Uterus (tissue), 3 donors: ENCODE measurements at regions not wholly inside any gene's neighbourhood (a gene's known extent, or its start where the extent isn't known, plus 50 kb on each side); places are given as distances from the start of the nearest gene placed in this dataset.

Experiments used
- DNase-seq, 2 donors: peaks; one replicate each; pipeline ENCODE4 v3.0.0-alpha.2; 2019 to 2020
- H3K27ac ChIP-seq, 2 donors: fragments of 200-600 bp; sonication (generic); 1 replicate in 1 of 2; 2 replicates in 1 of 2; pipeline ENCODE4 v1.5.1; 2016 to 2018
- H3K27me3 ChIP-seq, 2 donors: fragments of 200-600 bp; sonication (generic); one replicate each; pipeline ENCODE4 v1.5.1; 2018 to 2019; ENCODE audit warnings: control low read depth in 1 of 2
- H3K36me3 ChIP-seq, 2 donors: fragments of 200-600 bp; sonication (generic); one replicate each; pipeline ENCODE4 v1.5.1; 2019; ENCODE audit warnings: control low read depth in 1 of 2
- H3K4me1 ChIP-seq, 2 donors: fragments of 200-600 bp; sonication (generic); one replicate each; pipeline ENCODE4 v1.5.1; 2018 to 2019; ENCODE audit warnings: control low read depth in 1 of 2
- H3K4me3 ChIP-seq, 2 donors: fragments of 200-600 bp; sonication (generic); 1 replicate in 1 of 2; 2 replicates in 1 of 2; pipeline ENCODE4 v1.5.1; 2018 to 2019; ENCODE audit warnings: mild to moderate bottlenecking in 1 of 2
- H3K9me3 ChIP-seq, 2 donors: fragments of 200-600 bp; sonication (generic); one replicate each; pipeline ENCODE4 v1.5.1; 2019; ENCODE audit warnings: control low read depth in 1 of 2
- CTCF ChIP-seq, 4 experiments: fragments of 200-600 bp in 2 of 4; fragments of 450-650 bp in 2 of 4; sonication (generic) in 2 of 4; IDR thresholded peaks; one replicate each; pipeline ENCODE4 v1.5.1; 2016 to 2019; ENCODE audit warnings: antibody characterized with exemption in 4 of 4, mild to moderate bottlenecking in 2 of 4, moderate library complexity in 1 of 4
- POLR2A ChIP-seq, 2 donors: fragments of 450-650 bp; IDR thresholded peaks; one replicate each; pipeline ENCODE4 v1.6.1; 2016; ENCODE audit warnings: antibody characterized with exemption in 2 of 2, mild to moderate bottlenecking in 1 of 2, moderate library complexity in 1 of 2
- intact Hi-C: fragments of 100-400 bp; cut with DNase I; formaldehyde crosslinking; loops from one replicate; pipeline ENCODE4 v1.15.1; 2023; ENCODE audit warnings: low total_unique reads
- donor health status: DM: yes; HTN: yes; CAD: no.

- intact Hi-C loops = no loop called here
- H3K27me3 ChIP-seq = no peaks in the 10 kb centered on the region
- no peaks in the 10 kb centered on the region for H3K4me1 ChIP-seq
- no peaks in the 10 kb centered on the region for H3K36me3 ChIP-seq
- no peak for TF ChIP-seq POLR2A (IDR thresholded peaks at IDR 0.05)
- TF ChIP-seq CTCF (IDR thresholded peaks at IDR 0.05) = no peak
- no peak overlapping the region for H3K4me3 ChIP-seq
- H3K9me3 ChIP-seq = no peaks in the 10 kb centered on the region
- H3K27ac ChIP-seq = no peak overlapping the region
- no peak for DNase-seq
These were observed 360.9 kb downstream of the RPL10L start for GRCh38 chr14:46290706-46291105.

- DNase-seq = no peak
- Histone ChIP-seq H3K4me3 (no peak overlapping the region), H3K27ac (no peak overlapping the region), H3K4me1 (no peaks in the 10 kb centered on the region), H3K27me3 (no peaks in the 10 kb centered on the region), H3K9me3 (no peaks in the 10 kb centered on the region), H3K36me3 (no peaks in the 10 kb centered on the region)
- no peak for TF ChIP-seq CTCF (IDR thresholded peaks at IDR 0.05)
- no peak for TF ChIP-seq POLR2A (IDR thresholded peaks at IDR 0.05)
- intact Hi-C loops = no loop called here
These were observed 371.8 kb downstream of the RPL10L start for GRCh38 chr14:46279776-46280175.

GRCh38 chr14:46279327-46279726, 372.3 kb downstream of the RPL10L start:
- no peaks in the 10 kb centered on the region for H3K9me3 ChIP-seq
- intact Hi-C loops = no loop called here
- no peak overlapping the region for H3K4me3 ChIP-seq
- DNase-seq = no peak
- no peaks in the 10 kb centered on the region for H3K36me3 ChIP-seq
- H3K4me1 ChIP-seq = no peaks in the 10 kb centered on the region
- H3K27ac ChIP-seq = no peak overlapping the region
- no peaks in the 10 kb centered on the region for H3K27me3 ChIP-seq
- TF ChIP-seq CTCF (IDR thresholded peaks at IDR 0.05) (no peak), POLR2A (IDR thresholded peaks at IDR 0.05) (no peak)

GRCh38 chr14:46259536-46259935, 392.0 kb downstream of the RPL10L start:
- TF ChIP-seq CTCF (IDR thresholded peaks at IDR 0.05) (no peak), POLR2A (IDR thresholded peaks at IDR 0.05) (no peak)
- H3K36me3 ChIP-seq = no peaks in the 10 kb centered on the region
- no peaks in the 10 kb centered on the region for H3K9me3 ChIP-seq
- intact Hi-C loops = no loop called here
- DNase-seq = no peak
- H3K4me1 ChIP-seq = no peaks in the 10 kb centered on the region
- H3K27me3 ChIP-seq = no peaks in the 10 kb centered on the region
- H3K27ac ChIP-seq = no peak overlapping the region
- no peak overlapping the region for H3K4me3 ChIP-seq

GRCh38 chr14:46256381-46256780, 395.2 kb downstream of the RPL10L start:
- no peak overlapping the region for H3K4me3 ChIP-seq
- TF ChIP-seq CTCF (IDR thresholded peaks at IDR 0.05) = no peak
- DNase-seq = no peak
- H3K27me3 ChIP-seq = no peaks in the 10 kb centered on the region
- no peaks in the 10 kb centered on the region for H3K36me3 ChIP-seq
- H3K9me3 ChIP-seq = no peaks in the 10 kb centered on the region
- H3K4me1 ChIP-seq = no peaks in the 10 kb centered on the region
- H3K27ac ChIP-seq = no peak overlapping the region
- intact Hi-C loops = no loop called here
